ENCODE measurements at regions not wholly inside any gene's neighbourhood (a gene's known extent, or its start where the extent isn't known, plus 50 kb on each side); places are given as distances from the start of the nearest gene placed in this dataset.

DNA sequence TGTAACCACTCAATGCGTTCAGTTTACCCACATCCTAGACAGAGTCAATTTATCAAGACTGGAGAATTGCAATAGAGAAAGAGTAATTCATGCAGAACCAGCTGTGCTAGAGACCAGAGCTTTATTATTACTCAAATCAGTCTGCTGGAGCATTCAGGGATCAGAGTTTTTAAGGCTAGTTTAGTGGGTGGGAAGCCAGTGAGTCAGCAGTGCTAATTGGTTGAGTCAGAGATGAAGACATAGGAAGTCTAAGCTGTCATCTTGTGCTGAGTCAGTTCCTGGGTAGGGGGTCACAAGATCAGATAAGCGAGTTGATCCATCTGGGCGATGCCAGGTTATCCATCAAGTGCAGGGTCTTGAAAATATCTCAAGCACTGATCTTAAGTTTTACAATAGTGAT lies 499.6 kb downstream of the MRPL39 start:
- Histone ChIP-seq H3K79me2 (ENCODE audit: control insufficient read depth, insufficient read depth, low read length) (no peaks in the 10 kb centered on the region), H3K36me3 (ENCODE audit: control insufficient read depth in 2 of 2, extremely low read depth in 1 of 2, insufficient read depth in 2 of 2, low read length in 2 of 2) (no peaks in the 10 kb centered on the region), H3K4me3 (replicated peaks in 1 of 3; ENCODE audit: insufficient read depth in 1 of 3, low read depth in 1 of 3, low read length in 3 of 3) (no peak overlapping the region), H3K27me3 (ENCODE audit: control insufficient read depth in 2 of 2, insufficient read depth in 2 of 2, low read length in 2 of 2) (no peaks in the 10 kb centered on the region), H2AFZ (ENCODE audit: low read depth, low read length) (no peak overlapping the region), H3K9me1 (replicated peaks; ENCODE audit: control insufficient read depth, extremely low read depth, insufficient read depth, low read length) (no peaks in the 10 kb centered on the region), H3K4me2 (ENCODE audit: insufficient read depth, low read length) (no peak overlapping the region), H4K20me1 (replicated peaks; ENCODE audit: control insufficient read depth, extremely low read depth, insufficient read depth, low read length) (no peaks in the 10 kb centered on the region), H3K9me3 (replicated peaks; ENCODE audit: control insufficient read depth, insufficient read depth, low read length) (peaks cover 5% of the 10 kb centered on the region), H3K27ac (ENCODE audit: insufficient read depth, low read depth, low read length) (no peak overlapping the region), H3K4me1 (ENCODE audit: control insufficient read depth, extremely low read depth, insufficient read depth, low read length) (no peaks in the 10 kb centered on the region), H3K9ac (replicated peaks; ENCODE audit: extremely low read depth, insufficient read depth, low read length) (no peak overlapping the region)
- CTCF ChIA-PET: no interaction called here
- no TSS peak for BruUV-seq (replicated peaks)
- intact Hi-C loops (cut with micrococcal nuclease) (no loop called here), dilution Hi-C loops (cut with MboI; ENCODE audit: extremely low pct_ligation_motif_present, low sequenced_read_pairs) (no loop called here)
- DNase-seq (ENCODE audit: low read depth, low spot score): no peak
- TF ChIP-seq, protein P1, sequence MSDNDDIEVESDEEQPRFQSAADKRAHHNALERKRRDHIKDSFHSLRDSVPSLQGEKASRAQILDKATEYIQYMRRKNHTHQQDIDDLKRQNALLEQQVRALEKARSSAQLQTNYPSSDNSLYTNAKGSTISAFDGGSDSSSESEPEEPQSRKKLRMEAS (IDR thresholded peaks at IDR 0.05; ENCODE audit: insufficient read depth, insufficient read length): no peak
- no peak for TF ChIP-seq GATA2 (IDR thresholded peaks at IDR 0.05; ENCODE audit: insufficient read depth, insufficient read length, low read depth, low read length)
- TF ChIP-seq EZH2 (IDR thresholded peaks at IDR 0.05; ENCODE audit: borderline replicate concordance, low read depth, low read length, severe bottlenecking): no peak
- no peak for TF ChIP-seq FOS (IDR thresholded peaks at IDR 0.05; ENCODE audit: borderline replicate concordance, insufficient read depth, low read length)
- TF ChIP-seq, protein P2, sequence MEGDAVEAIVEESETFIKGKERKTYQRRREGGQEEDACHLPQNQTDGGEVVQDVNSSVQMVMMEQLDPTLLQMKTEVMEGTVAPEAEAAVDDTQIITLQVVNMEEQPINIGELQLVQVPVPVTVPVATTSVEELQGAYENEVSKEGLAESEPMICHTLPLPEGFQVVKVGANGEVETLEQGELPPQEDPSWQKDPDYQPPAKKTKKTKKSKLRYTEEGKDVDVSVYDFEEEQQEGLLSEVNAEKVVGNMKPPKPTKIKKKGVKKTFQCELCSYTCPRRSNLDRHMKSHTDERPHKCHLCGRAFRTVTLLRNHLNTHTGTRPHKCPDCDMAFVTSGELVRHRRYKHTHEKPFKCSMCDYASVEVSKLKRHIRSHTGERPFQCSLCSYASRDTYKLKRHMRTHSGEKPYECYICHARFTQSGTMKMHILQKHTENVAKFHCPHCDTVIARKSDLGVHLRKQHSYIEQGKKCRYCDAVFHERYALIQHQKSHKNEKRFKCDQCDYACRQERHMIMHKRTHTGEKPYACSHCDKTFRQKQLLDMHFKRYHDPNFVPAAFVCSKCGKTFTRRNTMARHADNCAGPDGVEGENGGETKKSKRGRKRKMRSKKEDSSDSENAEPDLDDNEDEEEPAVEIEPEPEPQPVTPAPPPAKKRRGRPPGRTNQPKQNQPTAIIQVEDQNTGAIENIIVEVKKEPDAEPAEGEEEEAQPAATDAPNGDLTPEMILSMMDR (IDR thresholded peaks at IDR 0.05; ENCODE audit: extremely low read depth in 1 of 2, insufficient read depth in 1 of 2, low read depth in 1 of 2, low read length in 2 of 2): no peak
- TF ChIP-seq POLR2A (IDR thresholded peaks at IDR 0.05; ENCODE audit: low read depth, low read length): no peak
- TF ChIP-seq JUN (IDR thresholded peaks at IDR 0.05; ENCODE audit: borderline replicate concordance, insufficient read depth, insufficient read length, low read depth): no peak
- no peak for TF ChIP-seq MYC (IDR thresholded peaks at IDR 0.05; ENCODE audit: low read depth, low read length)
- no peak for TF ChIP-seq POLR2AphosphoS5 (IDR thresholded peaks at IDR 0.05; ENCODE audit: insufficient read depth, low read depth, low read length)
- FAIRE-seq: no peak
- POLR2A ChIA-PET: no interaction called here

Measured in endothelial cell of umbilical vein (primary cell).